C4-2B (cell line): ENCODE measurements at regions not wholly inside any gene's neighbourhood (a gene's known extent, or its start where the extent isn't known, plus 50 kb on each side); places are given as distances from the start of the nearest gene placed in this dataset.

Source experiments
- CTCF ChIP-seq: fragments of 450-650 bp; conservative IDR thresholded peaks from 2 replicates; pipeline ENCODE4 v1.5.1; 2017; ENCODE audit warnings: mild to moderate bottlenecking
- ZFX ChIP-seq: fragments of 450-650 bp; IDR thresholded peaks from 2 replicates; pipeline ENCODE4 v1.6.1; 2017

DNA sequence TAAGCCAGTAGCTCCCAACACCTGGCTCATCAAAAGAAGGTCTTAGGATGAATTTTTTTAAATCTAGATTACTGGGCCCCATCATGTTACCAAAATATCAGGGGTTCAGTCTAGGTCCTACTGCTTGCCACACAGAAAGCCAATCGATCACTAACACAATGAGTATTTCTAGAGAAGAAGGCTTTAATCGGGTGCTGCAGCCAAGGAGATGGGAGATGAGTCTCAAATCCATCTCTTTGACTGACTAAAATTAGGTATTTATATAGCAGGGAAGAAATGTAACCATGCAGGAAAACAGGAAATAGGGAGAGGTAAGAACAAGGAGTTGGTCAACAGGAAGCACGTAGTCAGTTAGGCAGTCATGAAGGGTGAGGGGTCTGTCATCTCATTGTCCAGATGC, 288.2 kb downstream of the CEP170 start:
- TF ChIP-seq CTCF (no peak), ZFX (no peak)
